CD14-positive monocyte (primary cell): ENCODE measurements at regions not wholly inside any gene's neighbourhood (a gene's known extent, or its start where the extent isn't known, plus 50 kb on each side); places are given as distances from the start of the nearest gene placed in this dataset.

ENCODE experiments used
- DNase-seq, 3 donors: peaks; one replicate each; pipeline ENCODE4 v3.0.0-alpha.2; 2011 to 2022
- H2AFZ ChIP-seq: 2 replicates; pipeline ENCODE4 v1.6.0; 2012; ENCODE audit warnings: mild to moderate bottlenecking, low read depth, low read length, inconsistent platforms; ENCODE audit not compliant: insufficient read depth, poor library complexity, severe bottlenecking
- H3K27ac ChIP-seq, 2 donors: 1 replicate in 1 of 2; 2 replicates in 1 of 2; pipeline ENCODE4 v1.5.1; 2012 to 2013; ENCODE audit warnings: low read length in 2 of 2, control low read depth in 1 of 2, inconsistent platforms in 1 of 2, low read depth in 1 of 2, mild to moderate bottlenecking in 1 of 2
- H3K27me3 ChIP-seq, 2 donors: one replicate each; pipeline versions ENCODE4 v1.6.0 to v1.6.1; 2011 to 2013; ENCODE audit warnings: low read length in 2 of 2; ENCODE audit not compliant: control insufficient read depth in 2 of 2, insufficient read depth in 2 of 2
- H3K36me3 ChIP-seq, 2 donors: replicated peaks in 1 of 2; 1 replicate in 1 of 2; 2 replicates in 1 of 2; pipeline versions ENCODE4 v1.5.1 to v1.6.1; 2012 to 2013; ENCODE audit warnings: low read length in 2 of 2, control low read depth in 1 of 2, inconsistent platforms in 1 of 2, mild to moderate bottlenecking in 1 of 2; ENCODE audit not compliant: insufficient read depth in 2 of 2, control insufficient read depth in 1 of 2
- H3K4me1 ChIP-seq, 2 donors: 1 replicate in 1 of 2; 2 replicates in 1 of 2; pipeline versions ENCODE4 v1.5.1 to v1.6.1; 2012 to 2013; ENCODE audit warnings: low read length in 2 of 2, control low read depth in 1 of 2, inconsistent platforms in 1 of 2, mild to moderate bottlenecking in 1 of 2, moderate library complexity in 1 of 2; ENCODE audit not compliant: insufficient read depth in 2 of 2, control insufficient read depth in 1 of 2
- H3K4me2 ChIP-seq: replicated peaks from 2 replicates; pipeline ENCODE3; 2012; ENCODE audit warnings: low read length, moderate library complexity, mild to moderate bottlenecking; ENCODE audit not compliant: poor library complexity, severe bottlenecking; ENCODE audit errors: extremely low read depth
- H3K4me3 ChIP-seq, 3 experiments: fragments of 200-600 bp in 1 of 3; sonication (generic) in 1 of 3; replicated peaks in 1 of 3; 1 replicate in 2 of 3; 2 replicates in 1 of 3; pipeline ENCODE4 v1.5.1; 2011 to 2013; ENCODE audit warnings: low read length in 3 of 3, mild to moderate bottlenecking in 3 of 3, control low read depth in 2 of 3, low read depth in 2 of 3, inconsistent platforms in 1 of 3, moderate library complexity in 1 of 3
- H3K79me2 ChIP-seq: 2 replicates; pipeline ENCODE4 v1.6.0; 2012; ENCODE audit warnings: mild to moderate bottlenecking, control low read depth, inconsistent platforms, low read length, moderate library complexity; ENCODE audit not compliant: insufficient read depth
- H3K9ac ChIP-seq: 2 replicates; pipeline ENCODE4 v1.6.0; 2017; ENCODE audit warnings: low read length, mild to moderate bottlenecking; ENCODE audit not compliant: insufficient read depth, poor library complexity, severe bottlenecking
- H3K9me3 ChIP-seq, 2 donors: replicated peaks in 1 of 2; 1 replicate in 1 of 2; 2 replicates in 1 of 2; pipeline versions ENCODE4 v1.5.1 to v1.6.1; 2012 to 2013; ENCODE audit warnings: low read length in 2 of 2, control low read depth in 1 of 2; ENCODE audit not compliant: control insufficient read depth in 1 of 2, insufficient read depth in 1 of 2
- H4K20me1 ChIP-seq: 2 replicates; pipeline ENCODE4 v1.6.0; 2012; ENCODE audit warnings: mild to moderate bottlenecking, low read length, control low read depth, moderate library complexity; ENCODE audit not compliant: insufficient read depth
- H3K27ac Mint-ChIP-seq, 7 donors: one replicate each; pipeline ENCODE4 v1.8.0; 2020; ENCODE audit warnings: mild to moderate bottlenecking in 7 of 7, mixed read lengths in 7 of 7, moderate library complexity in 6 of 7, inconsistent platforms in 2 of 7
- H3K27me3 Mint-ChIP-seq, 3 donors: one replicate each; pipeline ENCODE4 v1.8.0; 2021 to 2022; ENCODE audit warnings: low read depth in 3 of 3, mild to moderate bottlenecking in 3 of 3, mixed read lengths in 3 of 3, moderate library complexity in 3 of 3, inconsistent platforms in 1 of 3
- H3K36me3 Mint-ChIP-seq, 2 donors: one replicate each; pipeline ENCODE4 v1.8.0; 2020; ENCODE audit warnings: mixed read lengths in 2 of 2, inconsistent platforms in 1 of 2, mild to moderate bottlenecking in 1 of 2
- H3K4me1 Mint-ChIP-seq: one replicate; pipeline ENCODE4 v1.8.0; 2020; ENCODE audit warnings: mild to moderate bottlenecking, mixed read lengths
- H3K4me3 Mint-ChIP-seq, 2 donors: one replicate each; pipeline ENCODE4 v1.8.0; 2020; ENCODE audit warnings: mild to moderate bottlenecking in 2 of 2, mixed read lengths in 2 of 2, moderate library complexity in 1 of 2
- H3K9me3 Mint-ChIP-seq, 7 donors: one replicate each; pipeline ENCODE4 v1.8.0; 2020 to 2022; ENCODE audit warnings: mixed read lengths in 7 of 7, mild to moderate bottlenecking in 6 of 7, moderate library complexity in 6 of 7, inconsistent platforms in 2 of 7
- WGBS: methylation state at CpG from one replicate; pipeline ENCODE4 v1.1.5; 2013; ENCODE audit warnings: missing lambda C conversion rate; ENCODE audit not compliant: insufficient coverage; 5-methylcytosine and 5-hydroxymethylcytosine counted together
- intact Hi-C, 2 donors: fragments of 100-400 bp; cut with micrococcal nuclease; formaldehyde crosslinking; loops; one replicate each; pipeline versions ENCODE4 v1.15.0 to v1.15.1; 2023
- TF ChIP-seq, protein P1 (sequence below): fragments of 200-600 bp; IDR thresholded peaks from one replicate; pipeline ENCODE4 v1.8.0; 2022; ENCODE audit warnings: antibody characterized with exemption, mild to moderate bottlenecking

DNA sequence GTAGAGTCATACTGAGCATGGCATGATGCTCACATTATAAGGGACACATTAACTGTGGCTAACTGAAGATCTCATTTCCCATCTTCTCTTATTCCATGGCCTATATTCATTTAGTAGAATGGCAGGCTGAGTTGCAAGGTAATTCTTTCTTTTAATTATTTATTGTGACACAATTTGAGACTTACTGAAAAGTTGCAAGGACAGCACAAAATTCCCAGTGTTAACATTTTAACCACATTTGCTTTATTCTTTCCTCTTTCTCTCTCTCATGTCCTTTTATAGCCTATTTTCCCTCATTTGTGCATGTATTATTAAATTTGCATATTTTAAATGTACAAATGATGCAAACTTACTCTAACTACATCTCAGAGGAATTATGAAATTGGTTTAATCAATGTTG, 366.1 kb upstream of the RPS23 start:
- Mint-ChIP-seq H3K9me3 (no peaks in the 10 kb centered on the region), H3K4me1 (peaks cover 5% of the 10 kb centered on the region), H3K27me3 (peaks cover 0 to 6% (median 2%) of the 10 kb centered on the region in 3 donors), H3K36me3 (no peaks in the 10 kb centered on the region), H3K4me3 (no peak overlapping the region), H3K27ac (no peak overlapping the region)
- Histone ChIP-seq H3K9ac (no peak overlapping the region), H3K9me3 (no peaks in the 10 kb centered on the region), H3K4me3 (no peak overlapping the region), H3K36me3 (no peaks in the 10 kb centered on the region), H2AFZ (no peak overlapping the region), H3K27ac (no peak overlapping the region), H3K4me1 (peaks cover 2 to 5% of the 10 kb centered on the region in 2 donors), H3K79me2 (no peaks in the 10 kb centered on the region), H3K4me2 (no peak overlapping the region), H4K20me1 (no peaks in the 10 kb centered on the region), H3K27me3 (no peaks in the 10 kb centered on the region)
- TF ChIP-seq, protein P1, sequence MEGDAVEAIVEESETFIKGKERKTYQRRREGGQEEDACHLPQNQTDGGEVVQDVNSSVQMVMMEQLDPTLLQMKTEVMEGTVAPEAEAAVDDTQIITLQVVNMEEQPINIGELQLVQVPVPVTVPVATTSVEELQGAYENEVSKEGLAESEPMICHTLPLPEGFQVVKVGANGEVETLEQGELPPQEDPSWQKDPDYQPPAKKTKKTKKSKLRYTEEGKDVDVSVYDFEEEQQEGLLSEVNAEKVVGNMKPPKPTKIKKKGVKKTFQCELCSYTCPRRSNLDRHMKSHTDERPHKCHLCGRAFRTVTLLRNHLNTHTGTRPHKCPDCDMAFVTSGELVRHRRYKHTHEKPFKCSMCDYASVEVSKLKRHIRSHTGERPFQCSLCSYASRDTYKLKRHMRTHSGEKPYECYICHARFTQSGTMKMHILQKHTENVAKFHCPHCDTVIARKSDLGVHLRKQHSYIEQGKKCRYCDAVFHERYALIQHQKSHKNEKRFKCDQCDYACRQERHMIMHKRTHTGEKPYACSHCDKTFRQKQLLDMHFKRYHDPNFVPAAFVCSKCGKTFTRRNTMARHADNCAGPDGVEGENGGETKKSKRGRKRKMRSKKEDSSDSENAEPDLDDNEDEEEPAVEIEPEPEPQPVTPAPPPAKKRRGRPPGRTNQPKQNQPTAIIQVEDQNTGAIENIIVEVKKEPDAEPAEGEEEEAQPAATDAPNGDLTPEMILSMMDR: no peak
- no peak for DNase-seq
- intact Hi-C loops: loop anchor here (5.0 kb wide), 2 partner anchors 292 to 828 kb away; partner anchors contain the start of gene VCAN (in 1 of the 2)

DNA sequence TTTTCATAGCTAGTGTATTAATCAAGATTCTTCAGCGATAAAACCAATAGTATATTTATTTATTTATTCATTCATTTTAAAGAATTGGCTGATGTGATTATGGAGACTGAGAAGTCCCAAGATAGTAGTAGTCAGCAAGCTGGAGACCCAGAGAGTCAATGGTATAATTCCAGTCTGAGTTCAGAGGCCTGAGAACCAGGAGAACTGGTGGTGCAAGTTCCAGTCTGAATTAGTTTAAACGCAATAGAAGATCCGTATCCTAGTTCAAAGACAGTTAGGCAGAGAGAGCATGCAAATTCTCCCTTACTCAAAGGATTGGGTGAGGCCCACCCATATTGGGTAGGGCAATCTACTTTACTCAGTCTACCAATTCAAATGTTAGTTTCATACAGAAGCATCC, 364.2 kb upstream of the RPS23 start:
- no peak overlapping the region for H3K27ac ChIP-seq
- intact Hi-C loops: loop anchor here (5.0 kb wide), 2 partner anchors 290 to 830 kb away; partner anchors contain the start of gene VCAN (in 1 of the 2)
- no peaks in the 10 kb centered on the region for H3K9me3 Mint-ChIP-seq
- no peak overlapping the region for H3K4me3 Mint-ChIP-seq
- H3K4me1 Mint-ChIP-seq: peaks cover 5% of the 10 kb centered on the region
- H3K27me3 Mint-ChIP-seq: peaks cover 0 to 5% (median 0%) of the 10 kb centered on the region in 3 donors
- no peaks in the 10 kb centered on the region for H3K9me3 ChIP-seq
- no peaks in the 10 kb centered on the region for H3K79me2 ChIP-seq
- H3K4me2 ChIP-seq: no peak overlapping the region
- no peak for DNase-seq
- no peak overlapping the region for H2AFZ ChIP-seq
- no peak overlapping the region for H3K4me3 ChIP-seq
- H3K4me1 ChIP-seq: peaks cover 2 to 5% of the 10 kb centered on the region in 2 donors
- no peaks in the 10 kb centered on the region for H4K20me1 ChIP-seq
- TF ChIP-seq, protein P1: no peak
- 100% methylated on average over 1 of the region's 3 CpGs for WGBS
- H3K36me3 Mint-ChIP-seq: no peaks in the 10 kb centered on the region
- no peak overlapping the region for H3K27ac Mint-ChIP-seq
- no peak overlapping the region for H3K9ac ChIP-seq
- H3K27me3 ChIP-seq: no peaks in the 10 kb centered on the region
- H3K36me3 ChIP-seq: no peaks in the 10 kb centered on the region
